Hematopoietic multipotent progenitor cell treated with erythropoietin and hydrocortisone succinate and interleukin-3 and kit ligand, for 15 days (in vitro differentiated cells): ENCODE measurements at regions not wholly inside any gene's neighbourhood (a gene's known extent, or its start where the extent isn't known, plus 50 kb on each side); places are given as distances from the start of the nearest gene placed in this dataset.
"Not testable (repeated sequence)": the region's sequence is repeated elsewhere in the genome, so short reads cannot be mapped to it uniquely, and the experiment has no call there.

Experiments
- DNase-seq: peaks from one replicate; pipeline ENCODE4 v3.0.0-alpha.2; 2015; ENCODE audit warnings: low spot score

DNA sequence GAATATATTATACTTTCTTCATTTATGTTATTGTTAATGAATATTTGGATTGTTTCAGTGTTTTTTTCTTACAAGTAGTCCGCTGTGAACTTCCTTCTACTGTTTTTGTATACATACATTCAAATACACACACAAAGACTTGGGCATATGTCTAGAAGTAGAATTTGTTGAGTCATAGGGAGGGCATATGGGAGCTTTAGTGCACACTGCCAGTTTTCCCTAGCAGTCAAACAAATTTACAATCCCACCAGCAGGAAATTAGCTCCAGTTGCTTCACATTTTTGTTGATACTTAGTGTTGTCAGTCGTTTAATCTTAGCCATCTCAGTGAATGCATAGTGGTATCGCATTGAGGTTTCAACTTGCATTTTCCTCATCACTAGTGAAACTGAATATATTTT, 492.3 kb downstream of the DIPK2A start:
- no peak for DNase-seq

DNA sequence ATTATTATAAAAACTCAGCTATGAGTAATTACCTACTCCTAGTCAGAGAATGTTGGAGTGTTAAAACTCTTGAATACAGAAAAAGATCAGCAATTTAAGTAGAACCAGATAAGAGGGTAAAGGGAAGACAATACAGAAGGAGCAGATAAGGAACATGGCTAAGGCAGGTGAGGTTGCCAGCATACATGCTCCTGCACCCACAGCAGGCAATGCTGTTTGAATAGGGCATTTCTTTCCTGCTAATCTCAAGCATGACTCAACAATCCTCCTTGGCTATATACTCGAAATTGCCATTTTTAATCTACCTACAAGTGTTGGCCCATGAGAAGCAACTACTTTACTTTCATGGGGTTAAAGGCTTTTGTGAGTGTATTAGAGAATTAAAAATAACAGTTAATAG, 494.5 kb downstream of the DIPK2A start:
- DNase-seq: no peak

DNA sequence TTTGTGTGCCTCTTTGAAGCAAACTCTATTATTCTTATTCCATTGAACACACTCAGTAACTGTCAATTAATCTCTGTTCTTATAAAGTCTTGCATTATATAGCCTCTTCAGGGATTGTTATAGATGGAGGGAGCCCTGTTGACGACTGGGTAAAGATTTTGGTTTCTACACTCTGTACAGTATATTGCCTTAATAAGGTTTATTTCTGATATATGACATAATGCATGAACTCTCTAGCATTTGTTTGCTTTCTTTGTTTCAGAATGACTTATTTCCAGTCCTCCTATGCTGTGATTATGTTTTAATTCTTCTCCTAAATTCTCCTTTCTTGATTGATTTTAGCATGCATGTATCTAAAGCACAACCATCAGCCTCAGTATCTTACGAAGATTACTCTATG, 494.9 kb downstream of the DIPK2A start:
- DNase-seq: no peak

DNA sequence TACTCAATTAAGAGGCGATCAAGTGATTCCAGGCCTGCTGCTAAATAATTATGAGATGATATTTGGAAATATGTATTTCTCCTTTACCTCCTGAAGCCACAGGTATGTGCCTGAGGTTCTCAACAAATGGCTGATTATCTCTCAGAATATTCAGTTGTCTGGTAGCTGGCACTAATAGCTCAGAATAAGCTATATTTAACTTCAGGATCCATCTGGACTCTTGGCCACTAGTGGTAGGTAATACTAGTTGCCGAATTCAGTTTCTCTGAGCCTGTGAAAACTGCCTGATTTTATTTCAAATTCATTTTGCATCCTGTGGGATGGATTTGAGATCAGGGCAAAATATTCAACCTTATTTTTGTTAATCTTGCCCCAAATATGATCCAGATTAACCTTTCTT, 499.0 kb downstream of the DIPK2A start:
- no peak for DNase-seq

DNA sequence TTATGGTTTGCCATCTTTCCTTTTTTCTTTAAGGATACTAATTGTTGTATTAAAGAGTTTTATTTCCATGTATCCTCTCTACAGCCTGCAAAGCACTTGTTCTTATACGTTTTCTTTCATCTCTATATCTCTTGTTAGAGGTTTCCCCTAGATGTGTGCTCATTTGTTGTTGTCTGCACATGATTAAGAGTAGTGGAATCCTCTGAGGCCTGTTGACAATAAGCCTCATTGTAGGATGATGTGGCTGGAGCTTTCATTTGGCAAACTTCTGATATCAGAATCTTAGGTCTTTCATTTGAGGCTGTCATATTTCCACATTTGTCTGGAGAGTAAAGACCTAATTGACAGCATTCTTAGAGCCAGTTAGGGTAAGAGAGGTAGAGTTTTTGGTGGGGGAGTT, 506.0 kb downstream of the DIPK2A start:
- no peak for DNase-seq

DNA sequence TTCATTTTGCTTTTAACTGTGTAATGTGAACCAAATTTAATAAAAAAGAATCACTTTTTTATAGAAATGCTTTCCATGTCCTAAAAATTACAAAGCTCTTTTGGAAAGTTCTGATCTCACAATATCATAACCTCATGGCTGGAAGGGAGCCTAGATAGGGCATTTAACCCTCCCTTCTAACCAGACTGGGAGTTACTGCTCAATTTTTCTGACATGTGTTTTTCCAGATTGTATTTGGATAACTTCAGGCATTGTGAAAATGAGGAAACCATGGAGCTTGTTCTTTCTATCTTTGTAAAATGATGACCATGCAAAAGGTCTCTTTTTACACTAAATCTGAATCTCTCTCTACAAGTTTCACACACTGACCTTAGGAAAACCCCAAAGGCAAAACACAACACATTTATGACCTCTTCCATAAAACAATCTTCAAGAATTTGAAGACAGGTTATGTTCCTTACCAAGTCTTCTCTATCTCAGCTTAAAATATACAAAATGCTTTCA, 508.8 kb downstream of the DIPK2A start:
- DNase-seq: no peak

DNA sequence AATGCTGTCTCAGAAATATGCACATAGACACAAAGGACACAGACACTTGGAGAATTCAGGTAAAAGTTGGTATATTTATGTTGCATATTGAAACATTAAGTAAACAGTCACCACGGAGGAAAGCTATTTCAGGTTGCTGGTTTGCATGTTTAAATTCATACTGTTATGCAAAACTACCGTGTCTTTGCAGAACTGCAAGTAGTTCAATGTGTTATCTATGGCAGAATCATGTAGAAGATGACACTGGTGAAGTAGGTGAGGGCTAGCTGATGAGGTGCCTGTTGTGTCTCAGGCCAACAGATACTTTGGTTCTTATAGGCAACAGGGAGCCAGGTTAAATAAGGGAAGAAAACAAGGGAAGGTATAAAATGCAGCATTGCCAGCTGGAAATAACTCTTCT, 511.3 kb downstream of the DIPK2A start:
- DNase-seq: no peak

DNA sequence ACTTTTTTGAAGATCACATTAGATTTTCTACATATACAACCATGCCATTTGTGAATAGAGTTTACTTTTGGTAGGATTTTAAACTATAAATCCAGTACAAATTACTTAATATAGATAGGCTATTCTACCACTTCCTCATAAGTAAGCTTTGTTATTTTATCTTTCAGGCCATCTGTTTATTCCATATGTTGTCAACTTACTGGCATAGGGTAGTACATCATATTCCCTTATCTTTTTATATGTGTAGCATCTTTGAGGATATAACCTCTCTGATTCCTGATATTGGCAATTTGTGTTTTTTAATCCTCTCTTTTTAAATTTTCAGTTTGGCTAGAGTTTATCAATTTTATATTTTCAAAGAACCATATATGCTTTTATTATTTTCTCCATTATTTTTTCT, 515.4 kb downstream of the DIPK2A start:
- no peak for DNase-seq

GRCh38 chr3:144488927-144489326, 517.3 kb downstream of the DIPK2A start:
- DNase-seq: no peak

- no peak for DNase-seq
These were observed 519.7 kb downstream of the DIPK2A start for GRCh38 chr3:144491333-144491732.

DNA sequence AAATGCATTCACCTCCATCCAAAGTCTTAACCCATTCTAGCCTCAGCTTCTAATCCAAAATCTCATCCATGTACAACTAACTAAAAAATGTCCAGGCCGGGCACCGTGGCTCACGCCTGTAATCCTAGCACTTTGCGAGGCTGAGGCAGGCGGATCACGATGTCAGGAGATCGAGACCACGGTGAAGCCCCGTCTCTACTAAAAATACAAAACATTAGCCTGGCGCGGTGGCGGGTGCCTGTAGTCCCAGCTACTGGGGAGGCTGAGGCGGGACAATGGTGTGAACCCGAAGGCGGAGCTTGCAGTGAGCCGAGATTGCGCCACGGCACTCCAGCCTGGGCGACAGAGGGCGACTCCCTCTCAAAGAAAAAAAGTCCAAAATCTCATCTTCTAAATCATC, 523.0 kb downstream of the DIPK2A start:
- not testable (repeated sequence) for DNase-seq

DNA sequence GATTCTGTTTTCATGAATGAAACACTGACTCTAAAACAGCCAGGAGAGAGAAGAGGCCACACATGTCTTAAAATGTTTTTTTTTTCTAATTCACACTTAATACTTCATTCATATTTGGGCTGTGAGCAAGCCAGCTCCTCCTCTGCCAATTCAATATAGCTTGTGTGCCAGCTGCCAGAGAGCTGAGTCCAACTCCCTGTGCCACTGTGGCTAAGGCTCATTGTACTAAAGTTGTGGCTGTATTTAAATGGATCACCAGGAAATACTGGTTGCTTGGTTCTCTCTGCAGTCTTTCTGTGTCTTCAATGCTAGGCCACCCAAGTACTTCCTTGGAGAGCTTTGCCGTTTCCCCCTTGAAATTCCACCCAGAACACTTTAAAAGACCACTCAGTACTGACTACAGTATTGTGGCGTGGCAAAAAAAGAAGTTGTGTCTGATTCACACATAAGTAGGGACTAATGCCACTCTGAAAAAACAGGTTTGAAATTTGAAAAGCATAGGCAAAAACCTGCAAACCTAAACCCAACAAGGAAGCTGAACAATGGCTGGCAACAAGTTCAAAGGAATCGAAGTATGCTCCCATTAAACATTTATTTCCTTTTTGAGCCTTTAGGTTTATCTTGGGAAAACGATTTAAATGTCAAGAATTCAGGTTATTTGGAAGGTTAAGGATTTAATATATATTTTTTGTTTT, 524.7 kb downstream of the DIPK2A start:
- no peak for DNase-seq

GRCh38 chr3:144497452-144497851, 525.8 kb downstream of the DIPK2A start:
- DNase-seq: no peak

- no peak for DNase-seq
These were observed 527.6 kb downstream of the DIPK2A start for GRCh38 chr3:144499001-144499930.

DNA sequence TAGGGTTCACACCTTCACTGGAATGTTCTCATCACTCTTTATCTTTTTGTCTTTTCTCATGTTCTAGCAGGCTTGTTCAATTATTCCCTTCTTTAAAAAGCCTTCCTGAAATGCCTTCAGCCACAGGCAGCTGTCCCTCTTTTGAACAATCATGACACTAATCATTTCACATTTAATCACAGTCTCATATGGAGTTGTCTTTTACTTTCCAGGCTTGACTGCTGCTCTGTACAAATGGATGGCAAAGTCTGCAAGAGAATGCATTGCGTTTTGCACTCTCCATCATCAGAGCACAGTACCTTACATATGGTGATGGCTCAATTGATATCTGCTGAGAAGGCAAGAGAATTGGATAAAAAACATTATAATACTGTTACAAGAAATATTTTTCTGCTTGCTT, 529.8 kb downstream of the DIPK2A start:
- no peak for DNase-seq

DNA sequence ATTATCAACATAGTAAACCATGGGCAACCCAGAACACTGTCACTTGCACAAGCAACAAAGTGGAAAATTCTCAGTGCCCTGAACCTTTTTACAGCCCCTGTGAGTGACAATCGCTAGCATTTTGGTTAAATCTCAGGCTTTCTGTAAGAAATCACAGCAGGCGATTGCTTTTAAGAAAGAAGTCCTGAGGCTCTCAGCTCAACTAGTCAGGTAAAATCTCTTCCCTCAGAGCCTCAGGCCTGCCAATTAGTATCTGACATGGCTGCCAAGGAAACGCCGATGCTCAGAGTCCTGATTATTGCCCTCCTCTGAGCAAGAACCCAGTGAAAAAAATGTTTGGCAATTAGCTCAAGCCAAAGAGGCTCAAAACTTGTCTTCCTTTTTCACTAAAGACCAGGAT, 530.8 kb downstream of the DIPK2A start:
- DNase-seq: no peak

GRCh38 chr3:144506375-144506774, 534.8 kb downstream of the DIPK2A start:
- not testable (repeated sequence) for DNase-seq

- no peak for DNase-seq
These were observed 539.7 kb downstream of the DIPK2A start for GRCh38 chr3:144511346-144511745.

DNA sequence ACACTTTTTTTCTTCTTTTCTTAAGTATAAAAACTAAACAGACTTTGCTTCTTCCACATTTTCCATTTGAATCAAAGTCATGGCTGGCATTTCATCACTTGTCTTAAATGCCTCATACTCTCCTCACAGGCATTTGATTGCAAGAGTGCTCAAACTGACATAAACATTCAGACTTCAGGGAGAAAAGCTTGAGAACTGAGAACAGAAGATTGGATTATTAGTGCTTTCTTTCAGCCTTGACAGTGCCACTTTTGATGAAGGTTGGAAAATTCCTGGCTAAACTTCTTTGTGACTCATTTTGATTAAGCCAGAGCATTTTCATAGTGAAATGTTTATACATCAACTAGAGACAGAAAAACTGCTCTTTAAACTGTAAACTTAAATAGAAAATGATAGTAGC, 544.4 kb downstream of the DIPK2A start:
- DNase-seq: no peak

DNA sequence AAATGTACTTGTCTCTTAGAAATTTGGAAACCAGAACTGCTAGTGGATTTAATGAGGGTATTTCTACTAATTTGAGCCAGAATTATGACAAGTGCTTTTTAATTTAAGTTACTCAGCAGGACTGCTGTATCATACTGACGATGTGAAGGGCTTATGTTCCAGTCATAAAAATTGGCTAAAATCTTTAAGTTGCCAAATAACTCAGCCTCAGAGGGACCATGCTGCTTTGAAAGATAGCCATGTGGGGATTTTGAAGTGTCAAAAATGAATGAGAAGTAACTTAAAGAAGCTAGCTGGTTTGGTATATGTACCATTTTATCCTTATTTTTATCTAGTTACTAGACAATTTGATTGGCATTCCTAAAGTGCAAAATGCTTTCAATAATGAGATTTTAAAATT, 545.0 kb downstream of the DIPK2A start:
- no peak for DNase-seq

DNA sequence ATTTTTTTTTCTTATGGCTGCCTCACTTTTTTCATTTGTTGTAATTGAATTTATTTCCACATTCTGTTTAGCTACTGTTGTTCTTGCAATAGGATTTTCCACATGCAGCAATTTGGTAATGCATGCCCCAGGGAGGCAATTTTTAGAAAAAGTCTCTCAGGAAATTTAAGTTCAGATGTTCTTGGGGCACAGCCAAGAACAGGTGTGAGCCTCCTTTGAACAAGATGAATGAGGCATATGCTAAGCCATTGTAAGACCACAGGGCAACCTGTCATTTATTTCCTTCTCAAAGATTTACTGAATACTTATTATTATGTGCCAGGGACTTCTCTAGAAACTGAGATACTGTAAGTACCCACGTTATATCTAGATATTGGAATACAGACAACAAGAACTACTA, 549.5 kb downstream of the DIPK2A start:
- no peak for DNase-seq

- DNase-seq: no peak
These were observed 550.8 kb downstream of the DIPK2A start for GRCh38 chr3:144522456-144522855.

DNA sequence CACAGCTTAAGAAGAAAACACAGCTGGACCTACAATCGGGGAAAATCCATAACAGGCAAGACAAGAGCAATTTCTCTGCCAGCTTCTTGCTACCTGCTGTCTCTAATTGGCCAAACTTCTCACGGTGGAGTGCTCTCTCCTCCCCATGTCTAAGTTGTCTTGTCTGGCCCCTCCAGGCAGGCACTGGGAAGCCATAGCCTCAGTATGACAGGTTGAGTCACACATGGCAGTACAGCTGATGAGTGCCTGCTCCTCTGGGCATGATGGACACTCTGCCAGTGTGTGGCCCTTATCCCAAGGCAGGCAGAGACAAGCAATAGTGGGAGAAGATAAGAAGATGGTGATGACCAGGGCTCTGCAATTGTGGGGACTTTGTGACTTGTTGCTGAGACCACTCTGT, 551.8 kb downstream of the DIPK2A start:
- no peak for DNase-seq
